ENCODE measurements at regions not wholly inside any gene's neighbourhood (a gene's known extent, or its start where the extent isn't known, plus 50 kb on each side); places are given as distances from the start of the nearest gene placed in this dataset.

DNA sequence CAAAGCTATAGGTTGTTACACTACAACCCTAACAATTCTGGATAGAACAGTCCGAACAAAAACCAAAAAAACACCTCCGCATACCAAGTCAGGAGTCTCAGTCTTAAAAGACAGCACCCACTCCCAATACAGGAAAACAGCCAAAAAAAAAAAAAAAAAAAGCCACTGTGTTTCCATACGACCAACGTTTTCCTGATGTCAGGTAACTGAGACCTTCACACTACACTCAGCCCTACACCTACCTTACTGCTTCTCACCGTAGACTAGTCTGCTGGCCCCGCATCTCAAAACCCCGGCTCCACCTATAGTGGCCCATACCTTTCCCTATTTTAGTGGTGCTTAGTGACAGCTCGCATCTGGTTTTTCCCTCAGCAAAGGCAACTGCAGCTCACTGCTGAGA is 339.5 kb upstream of the ADAMTS9 start:
- TF ChIP-seq, protein P1, sequence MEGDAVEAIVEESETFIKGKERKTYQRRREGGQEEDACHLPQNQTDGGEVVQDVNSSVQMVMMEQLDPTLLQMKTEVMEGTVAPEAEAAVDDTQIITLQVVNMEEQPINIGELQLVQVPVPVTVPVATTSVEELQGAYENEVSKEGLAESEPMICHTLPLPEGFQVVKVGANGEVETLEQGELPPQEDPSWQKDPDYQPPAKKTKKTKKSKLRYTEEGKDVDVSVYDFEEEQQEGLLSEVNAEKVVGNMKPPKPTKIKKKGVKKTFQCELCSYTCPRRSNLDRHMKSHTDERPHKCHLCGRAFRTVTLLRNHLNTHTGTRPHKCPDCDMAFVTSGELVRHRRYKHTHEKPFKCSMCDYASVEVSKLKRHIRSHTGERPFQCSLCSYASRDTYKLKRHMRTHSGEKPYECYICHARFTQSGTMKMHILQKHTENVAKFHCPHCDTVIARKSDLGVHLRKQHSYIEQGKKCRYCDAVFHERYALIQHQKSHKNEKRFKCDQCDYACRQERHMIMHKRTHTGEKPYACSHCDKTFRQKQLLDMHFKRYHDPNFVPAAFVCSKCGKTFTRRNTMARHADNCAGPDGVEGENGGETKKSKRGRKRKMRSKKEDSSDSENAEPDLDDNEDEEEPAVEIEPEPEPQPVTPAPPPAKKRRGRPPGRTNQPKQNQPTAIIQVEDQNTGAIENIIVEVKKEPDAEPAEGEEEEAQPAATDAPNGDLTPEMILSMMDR (IDR thresholded peaks at IDR 0.05), result no peak
- TF ChIP-seq POLR2A (IDR thresholded peaks at IDR 0.05) (no peak), EP300 (IDR thresholded peaks at IDR 0.05) (no peak)

Data from ovary (tissue), 3 donors.